ENCODE measurements at regions not wholly inside any gene's neighbourhood (a gene's known extent, or its start where the extent isn't known, plus 50 kb on each side); places are given as distances from the start of the nearest gene placed in this dataset.

- TF ChIP-seq ZBTB11 (tag by site-specific recombination; conservative IDR thresholded peaks at IDR 0.05; ENCODE audit: low read depth) (no peak), EGR2 (tag by site-specific recombination; IDR thresholded peaks at IDR 0.05; ENCODE audit: low read depth) (no peak), BCL11A (tag by site-specific recombination; IDR thresholded peaks at IDR 0.05; ENCODE audit: low read depth) (peak; percentile 79), BCL11B (tag by site-specific recombination; IDR thresholded peaks at IDR 0.05; ENCODE audit: low read depth) (peak; percentile 89; the same call in 1 of the 2 replicates), BCL6B (tag by site-specific recombination; IDR thresholded peaks at IDR 0.05) (peak; percentile 89), GLI4 (tag by site-specific recombination; IDR thresholded peaks at IDR 0.05) (no peak), ZSCAN23 (tag by site-specific recombination; IDR thresholded peaks at IDR 0.05) (no peak), TCF7L2 (IDR thresholded peaks at IDR 0.05; ENCODE audit: borderline replicate concordance, low read depth, low read length) (peak; percentile 73), ZBTB48 (tag by site-specific recombination; IDR thresholded peaks at IDR 0.05) (no peak), ZNF184 (tag by site-specific recombination; IDR thresholded peaks at IDR 0.05) (no peak), ZXDB (tag by site-specific recombination; IDR thresholded peaks at IDR 0.05) (peak; percentile 54), KLF10 (tag by site-specific recombination; IDR thresholded peaks at IDR 0.05) (peak; percentile 58; the same call in 1 of the 2 replicates), WT1 (tag by site-specific recombination; IDR thresholded peaks at IDR 0.05) (peak; percentile 47), ZNF548 (tag by site-specific recombination; IDR thresholded peaks at IDR 0.05) (no peak)
These were observed 538.7 kb downstream of the TFEC start (continued) for GRCh38 chr7:115491744-115492380.

- TF ChIP-seq ZNF366 (tag by site-specific recombination; conservative IDR thresholded peaks at IDR 0.05) (peak; percentile 84), IKZF3 (tag by site-specific recombination; IDR thresholded peaks at IDR 0.05) (no peak)
- Histone ChIP-seq H3K4me1 (ENCODE audit: control insufficient read depth, insufficient read depth, low read length) (no peaks in the 10 kb centered on the region; the same call in 1 of the 2 replicates), H3K9me3 (ENCODE audit: control insufficient read depth, insufficient read depth, low read depth, low read length) (no peaks in the 10 kb centered on the region), H3K27ac (ENCODE audit: extremely low read depth, low read depth, low read length) (no peak overlapping the region), H3K36me3 (ENCODE audit: control insufficient read depth in 2 of 2, insufficient read depth in 1 of 2, low read length in 2 of 2) (no peaks in the 10 kb centered on the region), H3K4me3 (ENCODE audit: low read depth, low read length) (no peak overlapping the region)
- CTCF ChIA-PET = interaction anchor here (0.6 kb wide), 2 partner anchors 288 to 644 kb away, joined by 3 to 4 read pairs; no protein-coding TSS in a partner anchor
- POLR2A ChIA-PET = no interaction called here
These were observed 551.1 kb downstream of the TFEC start for GRCh38 chr7:115479448-115479847.

- no peak overlapping the region for H3K27ac ChIP-seq (ENCODE audit: extremely low read depth, low read depth, low read length)
- H3K4me1 ChIP-seq (ENCODE audit: control insufficient read depth, insufficient read depth, low read length) = no peaks in the 10 kb centered on the region; the same call in 1 of the 2 replicates
- ChIA-PET POLR2A (no interaction called here), CTCF (no interaction called here)
- H3K9me3 ChIP-seq (ENCODE audit: control insufficient read depth, insufficient read depth, low read depth, low read length) = no peaks in the 10 kb centered on the region
- no peak overlapping the region for H3K4me3 ChIP-seq (ENCODE audit: low read depth, low read length)
- no peaks in the 10 kb centered on the region for H3K36me3 ChIP-seq (ENCODE audit: control insufficient read depth in 2 of 2, insufficient read depth in 1 of 2, low read length in 2 of 2)
- TF ChIP-seq ZNF664 (tag by site-specific recombination; IDR thresholded peaks at IDR 0.05) (no peak), ZSCAN4 (tag by site-specific recombination; IDR thresholded peaks at IDR 0.05) (no peak), MZF1 (tag by site-specific recombination; IDR thresholded peaks at IDR 0.05; ENCODE audit: borderline replicate concordance) (no peak), ZNF624 (tag by site-specific recombination; IDR thresholded peaks at IDR 0.05) (no peak), ZNF777 (tag by site-specific recombination; IDR thresholded peaks at IDR 0.05; ENCODE audit: borderline replicate concordance) (no peak), ZNF398 (tag by site-specific recombination; IDR thresholded peaks at IDR 0.05) (no peak), ZNF561 (tag by site-specific recombination; IDR thresholded peaks at IDR 0.05; ENCODE audit: borderline replicate concordance) (no peak), PBX3 (CRISPR knock-in tag; IDR thresholded peaks at IDR 0.05) (no peak), ZBTB8A (tag by site-specific recombination; IDR thresholded peaks at IDR 0.05) (no peak), ZNF776 (tag by site-specific recombination; IDR thresholded peaks at IDR 0.05; ENCODE audit: borderline replicate concordance) (no peak)
These were observed 552.1 kb downstream of the TFEC start for GRCh38 chr7:115478426-115478825.
